ENCODE measurements at regions not wholly inside any gene's neighbourhood (a gene's known extent, or its start where the extent isn't known, plus 50 kb on each side); places are given as distances from the start of the nearest gene placed in this dataset.

DNA sequence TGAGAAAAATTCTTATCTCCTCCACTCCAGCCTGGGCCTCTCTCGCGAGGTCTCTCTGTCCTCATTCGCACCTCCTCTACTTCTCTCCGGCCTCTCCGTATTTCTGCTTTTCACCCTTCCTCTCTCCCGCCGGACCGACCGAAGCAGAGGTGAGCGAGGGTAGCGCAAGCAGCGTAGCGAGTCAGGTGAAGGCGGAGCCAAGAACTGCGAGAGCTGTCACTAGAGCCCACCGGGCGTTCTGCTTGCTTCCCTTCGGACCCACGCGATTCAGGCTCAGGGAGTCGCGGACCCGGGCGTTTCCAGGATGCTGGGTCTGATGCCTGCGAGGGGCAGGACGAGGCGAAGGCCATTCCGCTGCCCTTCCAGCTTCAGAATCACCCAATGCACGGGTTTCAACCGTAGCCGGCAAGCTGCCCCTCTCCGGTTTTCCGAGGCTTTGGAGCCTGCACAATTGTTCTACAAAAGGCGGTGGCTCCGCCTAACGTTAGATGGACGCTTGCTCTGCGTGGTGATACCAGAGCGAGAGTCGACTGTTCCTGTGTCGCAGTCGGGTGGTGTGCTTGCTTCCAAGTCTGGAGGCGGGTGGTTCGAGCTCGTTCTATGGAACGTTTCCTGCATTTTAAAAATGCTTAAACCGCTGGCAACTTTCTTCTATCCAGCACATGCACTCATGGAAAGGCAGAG is 310.2 kb downstream of the FAM72C start:
- DNase-seq: no peak
- Histone ChIP-seq H3K27ac (no peak overlapping the region), H3K4me1 (no peaks in the 10 kb centered on the region), H3K27me3 (peaks cover 22% of the 10 kb centered on the region), H3K4me3 (no peak overlapping the region), H3K36me3 (no peaks in the 10 kb centered on the region), H3K9me3 (no peaks in the 10 kb centered on the region)
- TF ChIP-seq POLR2A (IDR thresholded peaks at IDR 0.05): no peak
- TF ChIP-seq, protein P1, sequence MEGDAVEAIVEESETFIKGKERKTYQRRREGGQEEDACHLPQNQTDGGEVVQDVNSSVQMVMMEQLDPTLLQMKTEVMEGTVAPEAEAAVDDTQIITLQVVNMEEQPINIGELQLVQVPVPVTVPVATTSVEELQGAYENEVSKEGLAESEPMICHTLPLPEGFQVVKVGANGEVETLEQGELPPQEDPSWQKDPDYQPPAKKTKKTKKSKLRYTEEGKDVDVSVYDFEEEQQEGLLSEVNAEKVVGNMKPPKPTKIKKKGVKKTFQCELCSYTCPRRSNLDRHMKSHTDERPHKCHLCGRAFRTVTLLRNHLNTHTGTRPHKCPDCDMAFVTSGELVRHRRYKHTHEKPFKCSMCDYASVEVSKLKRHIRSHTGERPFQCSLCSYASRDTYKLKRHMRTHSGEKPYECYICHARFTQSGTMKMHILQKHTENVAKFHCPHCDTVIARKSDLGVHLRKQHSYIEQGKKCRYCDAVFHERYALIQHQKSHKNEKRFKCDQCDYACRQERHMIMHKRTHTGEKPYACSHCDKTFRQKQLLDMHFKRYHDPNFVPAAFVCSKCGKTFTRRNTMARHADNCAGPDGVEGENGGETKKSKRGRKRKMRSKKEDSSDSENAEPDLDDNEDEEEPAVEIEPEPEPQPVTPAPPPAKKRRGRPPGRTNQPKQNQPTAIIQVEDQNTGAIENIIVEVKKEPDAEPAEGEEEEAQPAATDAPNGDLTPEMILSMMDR (IDR thresholded peaks at IDR 0.05): no peak
- TF ChIP-seq POLR2AphosphoS5 (IDR thresholded peaks at IDR 0.05): no peak
- no peak for TF ChIP-seq EP300 (IDR thresholded peaks at IDR 0.05; ENCODE audit: low read depth)
- in situ Hi-C loops (cut with MboI; ENCODE audit: low pct_ligation_motif_present in 1 of 4, low pct_unique_long_range_greater_than_20kb in 1 of 4, low sequenced_read_pairs in 3 of 4): no loop called here
- 30 to 37% methylated on average over 6 to 41 of the region's 47 CpGs for WGBS, 2 donors (ENCODE audit: low coverage in 1 of 2)
- intact Hi-C loops (cut with DNase I; ENCODE audit: low total_unique reads): loop anchor here (10.0 kb wide), 1 partner anchor 167 kb away; no protein-coding TSS in a partner anchor

DNA sequence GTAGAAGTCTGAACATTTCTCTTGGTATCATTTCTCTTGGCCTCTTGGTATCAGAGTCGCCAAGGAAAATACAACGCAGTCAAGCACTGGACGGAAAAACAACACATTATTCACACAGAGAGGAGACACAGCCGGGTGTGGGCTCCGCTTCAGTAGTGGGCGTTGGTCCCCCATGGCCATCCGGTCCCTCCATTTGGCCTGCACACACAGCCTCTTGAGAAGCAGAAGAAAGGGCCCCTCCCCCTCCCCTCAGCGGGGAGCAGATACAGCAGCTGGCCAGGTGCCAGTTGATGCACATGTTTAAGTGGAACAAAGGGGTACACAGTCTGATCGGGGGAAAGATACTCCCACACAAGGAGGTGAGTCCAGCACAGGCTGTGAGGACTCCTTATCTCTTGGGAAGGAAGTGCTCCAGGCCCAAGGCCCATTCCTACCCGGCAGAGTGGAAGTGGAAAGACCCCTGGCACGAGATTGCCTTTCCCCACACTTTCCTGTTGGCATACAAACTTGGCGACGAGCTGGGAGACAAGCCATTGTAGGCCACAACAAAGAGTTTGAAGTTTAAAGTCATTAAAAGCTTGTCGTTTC is 311.3 kb downstream of the FAM72C start:
- Histone ChIP-seq H3K27me3 (peaks cover 22% of the 10 kb centered on the region), H3K27ac (no peak overlapping the region), H3K36me3 (no peaks in the 10 kb centered on the region), H3K4me1 (no peaks in the 10 kb centered on the region), H3K9me3 (no peaks in the 10 kb centered on the region), H3K4me3 (no peak overlapping the region)
- TF ChIP-seq, protein P1 (IDR thresholded peaks at IDR 0.05): no peak
- no peak for TF ChIP-seq EP300 (IDR thresholded peaks at IDR 0.05; ENCODE audit: low read depth)
- no peak for TF ChIP-seq POLR2AphosphoS5 (IDR thresholded peaks at IDR 0.05)
- no peak for TF ChIP-seq POLR2A (IDR thresholded peaks at IDR 0.05)
- in situ Hi-C loops (cut with MboI; ENCODE audit: low pct_ligation_motif_present in 1 of 4, low pct_unique_long_range_greater_than_20kb in 1 of 4, low sequenced_read_pairs in 3 of 4) (no loop called here), intact Hi-C loops (cut with DNase I; ENCODE audit: low total_unique reads) (loop anchor here (10.0 kb wide), 1 partner anchor 166 kb away; no protein-coding TSS in a partner anchor)
- WGBS, 2 donors (ENCODE audit: low coverage in 1 of 2): 36 to 51% methylated on average over 4 to 14 of the region's 14 CpGs
- no peak for DNase-seq

DNA sequence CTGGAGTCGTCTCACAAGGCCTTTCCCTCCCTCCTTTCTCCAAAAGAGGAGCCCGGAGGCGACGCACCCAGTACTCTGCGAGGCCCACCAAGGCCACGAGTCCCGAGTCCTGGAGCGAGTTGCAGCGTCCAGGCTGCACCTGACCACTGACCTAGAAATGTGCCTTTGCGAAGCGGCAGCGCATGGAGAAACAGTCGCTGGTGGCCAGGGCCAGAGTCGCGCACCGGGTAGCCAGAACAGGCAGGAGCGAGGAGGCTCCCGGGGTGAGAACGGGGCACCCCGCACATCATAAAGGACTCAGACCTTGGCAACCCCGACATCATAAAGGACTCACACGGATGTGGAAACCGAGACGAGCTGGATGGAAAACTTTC is 318.4 kb downstream of the FAM72C start:
- H3K27ac ChIP-seq: no peak overlapping the region
- no peak overlapping the region for H3K4me3 ChIP-seq
- no peak for DNase-seq
- in situ Hi-C loops (cut with MboI; ENCODE audit: low pct_ligation_motif_present in 1 of 4, low pct_unique_long_range_greater_than_20kb in 1 of 4, low sequenced_read_pairs in 3 of 4) (no loop called here), intact Hi-C loops (cut with DNase I; ENCODE audit: low total_unique reads) (no loop called here)
- no peak for TF ChIP-seq POLR2AphosphoS5 (IDR thresholded peaks at IDR 0.05)
- no peak for TF ChIP-seq EP300 (IDR thresholded peaks at IDR 0.05; ENCODE audit: low read depth)
- TF ChIP-seq, protein P1 (IDR thresholded peaks at IDR 0.05): no peak
- TF ChIP-seq POLR2A (IDR thresholded peaks at IDR 0.05): no peak
- no peaks in the 10 kb centered on the region for H3K36me3 ChIP-seq
- H3K9me3 ChIP-seq: no peaks in the 10 kb centered on the region
- whole genome bisulfite sequencing, 2 donors (ENCODE audit: low coverage in 1 of 2): 56 to 73% methylated on average over 6 to 24 of the region's 24 CpGs
- H3K4me1 ChIP-seq: no peaks in the 10 kb centered on the region
- H3K27me3 ChIP-seq: peaks cover 29% of the 10 kb centered on the region

DNA sequence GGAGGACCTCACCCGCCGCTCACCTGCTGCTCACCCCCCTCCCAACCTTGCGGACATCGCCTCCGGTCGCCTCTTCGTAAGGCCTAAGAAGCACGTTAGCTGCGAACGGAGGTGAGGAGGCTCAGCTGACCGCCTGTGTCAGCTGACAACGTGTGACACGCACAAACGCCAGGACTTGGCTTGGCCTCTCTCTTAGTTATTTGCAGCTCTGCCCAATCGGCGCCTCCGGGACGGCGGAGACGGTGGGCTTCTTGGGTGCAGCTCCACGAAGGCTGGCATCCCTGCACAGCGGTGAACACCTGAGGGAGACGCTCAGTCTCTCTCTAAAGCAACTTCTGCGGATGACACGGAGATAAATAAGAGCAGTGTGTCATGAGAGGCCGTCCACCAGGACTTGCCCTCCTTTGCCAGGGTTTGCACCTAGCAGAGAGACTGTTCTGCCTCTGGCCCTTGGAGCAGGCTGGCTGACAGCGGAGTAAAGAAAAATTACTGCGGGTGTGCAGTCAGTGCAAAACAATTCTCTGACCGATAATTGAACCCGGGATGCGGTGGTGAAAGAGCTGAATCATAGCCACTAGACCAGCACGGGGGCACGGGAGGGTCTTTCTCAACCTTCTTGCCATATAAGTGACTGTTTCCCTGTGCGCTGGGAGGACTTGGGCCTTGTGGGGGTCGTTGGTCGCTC is 318.9 kb downstream of the FAM72C start:
- Histone ChIP-seq H3K27me3 (peaks cover 29% of the 10 kb centered on the region), H3K36me3 (no peaks in the 10 kb centered on the region), H3K9me3 (no peaks in the 10 kb centered on the region), H3K4me3 (no peak overlapping the region), H3K27ac (no peak overlapping the region), H3K4me1 (no peaks in the 10 kb centered on the region)
- intact Hi-C loops (cut with DNase I; ENCODE audit: low total_unique reads) (no loop called here), in situ Hi-C loops (cut with MboI; ENCODE audit: low pct_ligation_motif_present in 1 of 4, low pct_unique_long_range_greater_than_20kb in 1 of 4, low sequenced_read_pairs in 3 of 4) (no loop called here)
- TF ChIP-seq POLR2A (IDR thresholded peaks at IDR 0.05) (no peak), POLR2AphosphoS5 (IDR thresholded peaks at IDR 0.05) (no peak), EP300 (IDR thresholded peaks at IDR 0.05; ENCODE audit: low read depth) (no peak)
- TF ChIP-seq, protein P1 (IDR thresholded peaks at IDR 0.05): no peak
- no peak for DNase-seq
- 70% methylated on average over 36 of the region's 36 CpGs; no CpG with 5 or more reads in 1 of the 2 donors for whole genome bisulfite sequencing, 2 donors (ENCODE audit: low coverage in 1 of 2)

Data from transverse colon (tissue), 4 donors.